ENCODE measurements at regions not wholly inside any gene's neighbourhood (a gene's known extent, or its start where the extent isn't known, plus 50 kb on each side); places are given as distances from the start of the nearest gene placed in this dataset.
"Not testable (repeated sequence)": the region's sequence is repeated elsewhere in the genome, so short reads cannot be mapped to it uniquely, and the experiment has no call there.

- no peak for DNase-seq
- Mint-ChIP-seq H3K4me3 (no peak overlapping the region), H3K4me1 (ENCODE audit: low read depth) (no peaks in the 10 kb centered on the region; the same call in 1 of the 2 replicates), H3K9me3 (peaks cover 5% of the 10 kb centered on the region; the same call in 1 of the 2 replicates), H3K36me3 (ENCODE audit: low read depth) (no peaks in the 10 kb centered on the region), H3K27me3 (ENCODE audit: insufficient read depth) (peaks cover 20% of the 10 kb centered on the region), H3K27ac (no peak overlapping the region)
- no peak for TF ChIP-seq CTCF (IDR thresholded peaks at IDR 0.05)
These were observed 73.4 kb upstream of the MELK start for GRCh38 chr9:36499174-36499890.

GRCh38 chr9:36493564-36493963, 79.1 kb upstream of the MELK start:
- H3K4me3 Mint-ChIP-seq; H3K36me3 Mint-ChIP-seq (ENCODE audit: low read depth); DNase-seq; H3K27ac Mint-ChIP-seq; H3K9me3 Mint-ChIP-seq: not testable (repeated sequence)
- Mint-ChIP-seq H3K27me3 (ENCODE audit: insufficient read depth) (peaks cover 12% of the 10 kb centered on the region; the same call in 1 of the 2 replicates), H3K4me1 (ENCODE audit: low read depth) (peaks cover 14% of the 10 kb centered on the region)

GRCh38 chr9:36492865-36493264, 79.8 kb upstream of the MELK start:
- no peak overlapping the region for H3K4me3 Mint-ChIP-seq
- no peaks in the 10 kb centered on the region for H3K36me3 Mint-ChIP-seq (ENCODE audit: low read depth)
- DNase-seq: no peak
- peaks cover 12% of the 10 kb centered on the region; the same call in 1 of the 2 replicates for H3K27me3 Mint-ChIP-seq (ENCODE audit: insufficient read depth)
- no peak overlapping the region for H3K27ac Mint-ChIP-seq
- no peak for TF ChIP-seq CTCF (IDR thresholded peaks at IDR 0.05)
- peaks cover 18% of the 10 kb centered on the region for H3K4me1 Mint-ChIP-seq (ENCODE audit: low read depth)
- H3K9me3 Mint-ChIP-seq: peaks cover 5% of the 10 kb centered on the region; the same call in 1 of the 2 replicates

GRCh38 chr9:36489453-36489852, 83.2 kb upstream of the MELK start:
- DNase-seq: no peak
- Mint-ChIP-seq H3K4me1 (ENCODE audit: low read depth) (peaks cover 35% of the 10 kb centered on the region), H3K4me3 (no peak overlapping the region), H3K36me3 (ENCODE audit: low read depth) (no peaks in the 10 kb centered on the region), H3K9me3 (no peaks in the 10 kb centered on the region), H3K27ac (no peak overlapping the region), H3K27me3 (ENCODE audit: insufficient read depth) (peaks cover 3% of the 10 kb centered on the region; the same call in 1 of the 2 replicates)
- no peak for TF ChIP-seq CTCF (IDR thresholded peaks at IDR 0.05)

- H3K36me3 Mint-ChIP-seq (ENCODE audit: low read depth): no peaks in the 10 kb centered on the region
- DNase-seq: no peak
- H3K9me3 Mint-ChIP-seq: no peaks in the 10 kb centered on the region
- peaks cover 42% of the 10 kb centered on the region for H3K4me1 Mint-ChIP-seq (ENCODE audit: low read depth)
- H3K27me3 Mint-ChIP-seq (ENCODE audit: insufficient read depth): no peaks in the 10 kb centered on the region
- H3K27ac Mint-ChIP-seq: peak overlapping the region; percentile 96
- peak overlapping the region; percentile 91 for H3K4me3 Mint-ChIP-seq
- no peak for TF ChIP-seq CTCF (IDR thresholded peaks at IDR 0.05)
These were observed 84.3 kb upstream of the MELK start for GRCh38 chr9:36488389-36488756.

GRCh38 chr9:36487482-36488388, 85.0 kb upstream of the MELK start:
- H3K4me1 Mint-ChIP-seq (ENCODE audit: low read depth): peaks cover 38% of the 10 kb centered on the region
- peak; percentile 37 for TF ChIP-seq CTCF (IDR thresholded peaks at IDR 0.05)
- H3K36me3 Mint-ChIP-seq (ENCODE audit: low read depth): no peaks in the 10 kb centered on the region
- H3K27me3 Mint-ChIP-seq (ENCODE audit: insufficient read depth): no peaks in the 10 kb centered on the region
- peak; percentile 82 for DNase-seq
- no peaks in the 10 kb centered on the region for H3K9me3 Mint-ChIP-seq
- peak overlapping the region; percentile 96 for H3K27ac Mint-ChIP-seq
- H3K4me3 Mint-ChIP-seq: peak overlapping the region; percentile 91
